HL-60 (cell line): ENCODE measurements at regions not wholly inside any gene's neighbourhood (a gene's known extent, or its start where the extent isn't known, plus 50 kb on each side); places are given as distances from the start of the nearest gene placed in this dataset.

ENCODE experiments used
- CTCF ChIP-seq: IDR thresholded peaks from one replicate; pipeline ENCODE4 v1.5.1; 2011; ENCODE audit warnings: low read length, control low read depth, inconsistent platforms; ENCODE audit not compliant: insufficient read depth
- POLR2AphosphoS5 ChIP-seq: IDR thresholded peaks from 2 replicates; pipeline ENCODE4 v1.6.1; 2012; ENCODE audit warnings: low read depth

- TF ChIP-seq CTCF, result no peak
- TF ChIP-seq POLR2AphosphoS5, result no peak
Measured at GRCh38 chr11:116427337-116427902, 345.4 kb downstream of the BUD13 start.
